Activated gamma-delta T cell treated with Interleukin-2 at 50 U/mL for 16 hours (primary cell): ENCODE measurements at regions not wholly inside any gene's neighbourhood (a gene's known extent, or its start where the extent isn't known, plus 50 kb on each side); places are given as distances from the start of the nearest gene placed in this dataset.

Experiments
- DNase-seq: peaks from one replicate; pipeline ENCODE4 v3.0.0-alpha.2; 2020

- no peak for DNase-seq
Observed at GRCh38 chr2:13546131-13546530, 829.4 kb downstream of the TRIB2 start.

DNA sequence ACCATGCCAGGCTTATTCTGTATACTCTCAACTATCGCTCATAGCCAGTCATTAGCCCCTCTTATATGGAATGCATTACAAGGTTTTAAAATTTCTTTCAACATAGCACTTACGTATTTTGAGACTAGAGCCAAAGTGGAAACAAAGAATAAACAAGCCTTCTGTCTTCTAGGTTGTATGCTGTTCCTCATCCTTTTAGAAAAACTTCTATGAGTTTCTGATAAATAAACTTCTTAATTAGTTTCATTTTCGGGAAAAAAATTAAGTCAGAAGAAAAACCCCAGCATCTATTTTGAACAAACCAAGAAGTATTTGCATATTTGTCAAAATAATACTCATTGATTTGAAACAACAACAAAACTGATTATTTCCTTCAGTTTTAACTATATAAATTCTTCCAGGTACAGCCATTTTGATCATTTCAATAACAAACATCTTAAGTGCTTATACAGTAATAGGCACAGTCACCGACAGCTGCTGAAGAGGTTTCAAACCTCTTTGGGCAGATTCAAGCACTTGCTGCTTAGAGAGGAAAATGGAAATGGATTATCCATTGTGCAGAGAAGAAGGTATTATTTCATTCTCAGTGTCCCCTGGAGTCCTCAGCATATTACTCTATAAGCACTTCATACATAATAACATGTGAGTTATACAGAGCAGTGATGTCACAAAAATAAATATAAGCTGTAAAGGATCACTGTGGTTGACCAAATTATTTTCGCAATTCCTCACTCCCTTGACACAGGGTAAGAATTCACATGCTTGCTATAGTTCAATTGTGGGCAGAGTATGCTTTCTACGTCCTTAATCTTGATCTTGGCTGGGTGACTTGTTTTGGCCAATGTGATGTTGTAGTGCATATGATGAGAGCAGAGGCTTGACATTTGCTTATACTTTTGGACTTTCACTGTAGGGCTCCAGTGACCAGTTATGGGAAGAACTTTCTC lies 833.8 kb downstream of the TRIB2 start:
- no peak for DNase-seq

DNA sequence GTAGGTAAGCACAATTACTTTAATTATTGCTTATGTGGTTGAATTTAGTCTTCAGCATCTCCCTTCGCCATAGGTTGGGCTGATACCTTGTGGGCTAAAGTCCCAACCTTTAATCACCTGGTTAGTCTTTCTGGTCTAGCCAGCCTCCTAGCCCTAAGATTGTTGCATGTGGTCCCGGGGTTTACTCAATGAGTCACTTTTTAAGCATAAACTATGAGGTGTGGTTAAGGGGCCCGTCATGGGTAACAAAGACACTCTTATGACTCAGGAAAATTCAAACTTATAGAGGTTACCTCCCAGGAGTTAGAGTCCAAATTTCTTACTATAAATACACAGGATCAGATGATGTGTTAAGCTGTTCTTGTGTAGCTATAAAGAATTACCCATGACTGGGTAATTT lies 841.6 kb downstream of the TRIB2 start:
- DNase-seq: no peak

- no peak for DNase-seq
Observed at GRCh38 chr2:13560322-13560721, 843.6 kb downstream of the TRIB2 start.

GRCh38 chr2:13572466-13572865 lies 855.7 kb downstream of the TRIB2 start:
- DNase-seq: no peak

DNA sequence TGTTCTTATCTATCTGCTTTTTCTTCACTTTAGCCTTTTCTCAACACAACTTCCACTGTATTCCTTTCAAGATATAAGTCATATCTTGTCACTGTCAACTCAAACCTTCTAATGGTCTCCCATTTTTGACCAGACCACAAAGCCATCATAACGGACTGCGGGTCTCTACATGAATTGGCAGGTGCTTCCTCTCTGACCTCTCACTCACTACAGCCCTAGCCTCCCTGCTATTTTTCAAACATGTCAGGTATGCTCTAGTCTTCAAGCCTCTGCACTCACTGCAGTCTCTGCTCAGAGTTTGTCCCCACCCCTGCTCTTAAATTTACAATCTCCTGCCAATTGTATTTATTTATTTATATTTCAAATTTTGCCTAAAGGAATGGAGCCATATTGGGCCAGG lies 858.1 kb downstream of the TRIB2 start:
- no peak for DNase-seq

- no peak for DNase-seq
Observed at GRCh38 chr2:13576406-13577036, 859.8 kb downstream of the TRIB2 start.

DNA sequence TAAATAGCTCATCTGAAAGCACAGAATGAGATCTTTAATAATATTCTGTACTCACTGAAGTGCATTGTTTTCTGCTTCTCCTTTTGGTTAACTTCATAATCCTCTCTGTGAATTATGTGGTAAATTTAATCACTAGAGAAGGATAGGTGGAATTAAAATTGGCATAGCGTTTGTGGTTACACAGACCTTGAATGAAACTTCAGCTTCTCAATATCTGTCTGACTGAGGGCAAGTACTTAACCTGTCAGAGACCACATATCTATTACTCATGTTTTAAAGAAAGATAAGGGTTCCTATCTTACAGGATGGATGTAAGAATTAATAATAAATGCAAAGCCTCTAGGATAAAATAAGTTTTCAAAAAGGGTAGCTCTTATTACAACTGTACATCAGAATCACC lies 861.8 kb downstream of the TRIB2 start:
- no peak for DNase-seq

DNA sequence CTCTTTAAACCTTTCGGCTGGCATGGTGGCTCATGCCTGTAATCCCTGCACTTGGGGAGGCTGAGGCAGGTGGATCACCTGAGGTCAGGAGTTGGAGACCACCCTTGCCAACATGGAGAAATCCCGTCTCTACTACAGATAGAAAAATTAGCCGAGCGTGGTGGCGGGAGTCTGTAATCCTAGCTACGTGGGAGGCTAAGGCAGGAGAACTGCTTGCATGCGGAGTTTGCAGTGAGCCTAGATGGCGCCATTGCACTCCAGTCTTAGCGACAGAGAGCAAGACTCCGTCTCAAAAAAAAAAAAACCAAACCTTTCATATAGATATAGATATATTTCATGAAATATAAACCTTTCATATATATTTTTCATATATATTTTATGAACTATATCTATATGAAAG lies 864.7 kb downstream of the TRIB2 start:
- DNase-seq: no peak

- DNase-seq: no peak
Observed at GRCh38 chr2:13583609-13584008, 866.9 kb downstream of the TRIB2 start.

- DNase-seq: no peak
Observed at GRCh38 chr2:13584020-13584419, 867.3 kb downstream of the TRIB2 start.

GRCh38 chr2:13585732-13586131 lies 869.0 kb downstream of the TRIB2 start:
- DNase-seq: no peak

DNA sequence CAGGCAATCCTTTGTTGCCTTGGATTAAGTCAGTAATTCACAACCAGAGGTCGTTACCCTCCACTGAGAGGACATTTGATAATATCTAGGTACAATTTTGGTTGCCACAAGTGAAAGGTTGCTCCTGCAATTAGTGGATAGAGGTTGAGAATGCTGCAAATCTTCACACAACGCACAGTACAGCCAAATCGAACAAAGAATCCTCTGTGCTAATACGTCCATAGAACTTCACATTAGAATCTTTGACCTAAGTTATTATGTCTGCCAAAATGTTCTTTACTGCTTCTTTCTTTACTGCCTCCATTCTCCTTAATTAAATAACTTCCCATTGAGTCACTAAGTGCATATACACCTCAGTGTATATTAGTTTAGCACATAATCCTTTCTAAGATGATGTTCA lies 879.5 kb downstream of the TRIB2 start:
- no peak for DNase-seq

DNA sequence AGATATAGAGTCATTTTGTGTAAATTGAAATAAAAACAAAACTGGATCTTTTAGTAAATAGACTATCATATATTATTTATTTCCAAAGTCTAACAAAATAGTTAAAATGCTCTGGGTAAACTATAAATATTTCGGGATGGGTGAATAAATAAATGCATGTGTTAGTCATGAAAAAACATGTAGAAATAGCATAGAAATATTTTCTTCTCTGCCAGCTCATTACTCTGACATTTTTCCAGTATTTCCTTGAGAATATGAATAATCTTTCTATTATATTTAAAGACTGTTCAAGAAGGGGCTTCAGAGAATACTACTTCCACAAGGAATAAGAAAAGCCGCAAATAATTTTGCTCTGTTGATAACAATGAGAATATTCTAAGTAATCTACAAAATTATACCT lies 880.4 kb downstream of the TRIB2 start:
- DNase-seq: no peak

DNA sequence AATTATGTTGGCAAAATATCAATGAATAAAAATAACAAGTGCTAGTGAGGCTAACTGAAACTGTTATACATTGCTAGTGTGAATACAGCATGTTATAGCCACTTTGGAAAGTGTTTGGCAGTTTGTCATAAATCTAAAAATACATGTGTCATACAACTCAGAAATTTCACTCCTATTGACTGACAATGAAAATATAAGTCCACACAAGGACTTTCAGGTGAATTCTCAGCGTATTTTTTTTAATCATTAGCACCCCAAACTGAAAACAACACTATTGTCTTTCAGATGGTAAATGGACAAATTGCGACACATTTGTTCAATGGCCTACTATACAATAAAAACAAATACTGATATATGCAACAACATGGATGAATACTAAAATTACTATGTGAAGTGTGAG lies 884.8 kb downstream of the TRIB2 start:
- DNase-seq: no peak

- DNase-seq: no peak
Observed at GRCh38 chr2:13604951-13605661, 888.4 kb downstream of the TRIB2 start.

DNA sequence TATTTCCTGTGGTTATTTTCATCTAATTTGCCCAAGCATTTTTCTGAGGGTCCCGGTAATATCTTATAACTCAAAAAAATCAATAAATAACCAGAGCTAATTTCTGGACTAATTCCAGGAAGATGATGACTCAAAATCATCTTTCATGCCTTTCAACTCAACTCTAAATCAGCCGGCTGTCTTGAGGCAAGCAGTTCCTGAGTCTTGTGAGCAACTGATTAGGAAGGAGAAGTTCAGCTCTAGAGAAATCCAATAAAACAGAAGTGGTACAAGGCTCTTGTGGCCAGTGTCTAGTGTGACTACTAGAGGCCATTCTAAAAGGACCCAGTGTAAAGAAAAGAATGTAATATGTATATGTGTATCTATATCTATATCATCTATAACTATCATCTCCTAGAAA lies 890.4 kb downstream of the TRIB2 start:
- DNase-seq: no peak

DNA sequence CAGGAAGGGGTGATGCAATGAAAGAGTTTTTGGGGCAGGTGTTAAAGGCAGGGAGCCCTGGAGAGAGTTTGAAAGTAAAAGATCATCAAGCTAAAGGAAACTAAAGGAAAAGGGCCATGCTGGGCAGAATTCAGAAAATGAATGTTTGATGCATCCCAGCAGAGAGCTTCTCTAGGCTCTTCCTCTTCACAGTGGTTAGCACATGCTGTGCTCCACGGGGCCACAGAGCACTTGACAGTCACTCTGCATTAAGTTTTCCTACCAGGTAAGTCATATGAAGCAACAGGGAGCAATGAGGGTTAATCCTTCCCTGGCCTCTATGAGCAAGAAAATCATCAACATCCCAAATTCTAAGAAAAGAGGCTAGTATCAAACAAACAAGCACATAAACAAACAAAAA lies 895.2 kb downstream of the TRIB2 start:
- DNase-seq: no peak

GRCh38 chr2:13616059-13616458 lies 899.3 kb downstream of the TRIB2 start:
- DNase-seq: no peak

- DNase-seq: no peak
Observed at GRCh38 chr2:13616616-13617015, 899.9 kb downstream of the TRIB2 start.

- no peak for DNase-seq
Observed at GRCh38 chr2:13628122-13628521, 911.4 kb downstream of the TRIB2 start.

DNA sequence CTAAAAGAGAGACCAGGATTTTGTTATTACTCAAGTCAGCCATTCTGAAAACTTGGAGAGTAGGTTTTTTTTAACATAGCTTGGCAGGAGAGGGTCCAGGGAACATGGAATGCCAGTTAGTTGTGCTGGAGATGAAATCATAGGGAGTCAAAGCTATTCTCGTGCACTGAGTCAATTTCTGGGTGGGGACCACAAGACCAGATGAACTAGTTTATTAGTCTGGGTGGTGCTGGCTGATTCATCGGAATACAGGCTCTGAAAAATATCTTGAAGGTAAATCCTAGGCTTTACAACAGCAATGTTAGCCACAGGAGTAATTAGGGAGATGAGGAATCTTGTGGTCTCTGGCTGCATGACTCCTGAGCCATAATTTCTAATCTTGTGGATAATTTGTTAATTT lies 921.4 kb downstream of the TRIB2 start:
- DNase-seq: no peak

- DNase-seq: no peak
Observed at GRCh38 chr2:13649918-13650317, 933.2 kb downstream of the TRIB2 start.
